HG02763 (cell line): ENCODE measurements at regions not wholly inside any gene's neighbourhood (a gene's known extent, or its start where the extent isn't known, plus 50 kb on each side); places are given as distances from the start of the nearest gene placed in this dataset.
A peak's percentile ranks its signal among the peaks of the same experiment; 100 is the strongest.
"Not testable (repeated sequence)": the region's sequence is repeated elsewhere in the genome, so short reads cannot be mapped to it uniquely, and the experiment has no call there.

Source experiments
- ATAC-seq: cut with Tn5 transposase; IDR thresholded peaks from one replicate; pipeline ENCODE4 v1.9.1; 2021; ENCODE audit warnings: mild to moderate bottlenecking, moderate library complexity; ENCODE audit not compliant: unreplicated experiment

DNA sequence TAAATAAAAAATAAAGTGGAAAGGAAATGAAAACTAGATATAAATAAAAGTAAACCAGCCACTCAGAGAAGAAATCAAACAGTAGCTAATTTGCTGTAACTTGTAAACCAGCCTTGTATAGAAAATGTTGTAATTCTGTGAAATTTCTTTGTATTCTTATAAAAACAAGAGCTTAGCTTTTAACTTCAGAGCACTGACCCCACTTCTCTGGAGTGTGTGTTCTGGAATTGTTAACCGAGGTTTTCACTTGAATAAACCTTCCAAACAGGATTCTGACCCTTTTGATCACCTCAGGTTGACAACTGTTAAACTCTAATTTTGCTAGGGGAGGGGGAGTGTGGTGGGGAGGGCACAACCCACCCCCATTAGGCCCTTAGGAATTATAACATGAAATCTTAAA, 151.9 kb upstream of the TRIM24 start:
- no peak for ATAC-seq

DNA sequence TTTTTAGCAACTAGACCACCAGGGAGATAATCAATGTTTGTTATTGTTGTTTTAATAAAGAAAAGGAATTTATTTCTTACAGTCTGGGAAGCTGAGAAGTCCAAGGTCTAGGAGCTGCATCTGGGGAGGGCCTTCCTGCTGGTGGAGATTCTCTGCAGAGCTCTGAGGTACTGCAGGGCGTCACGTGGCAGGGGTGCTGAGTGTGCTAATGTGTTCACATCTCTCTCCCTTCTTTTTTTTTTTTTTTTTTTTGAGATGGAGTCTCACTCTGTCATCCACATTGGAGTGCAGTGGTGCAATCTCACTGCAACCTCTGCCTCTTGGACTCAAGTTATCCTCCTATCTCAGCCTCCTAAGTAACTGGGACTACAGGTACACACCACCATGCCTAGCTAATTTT, 150.9 kb upstream of the TRIM24 start:
- ATAC-seq, result no peak

DNA sequence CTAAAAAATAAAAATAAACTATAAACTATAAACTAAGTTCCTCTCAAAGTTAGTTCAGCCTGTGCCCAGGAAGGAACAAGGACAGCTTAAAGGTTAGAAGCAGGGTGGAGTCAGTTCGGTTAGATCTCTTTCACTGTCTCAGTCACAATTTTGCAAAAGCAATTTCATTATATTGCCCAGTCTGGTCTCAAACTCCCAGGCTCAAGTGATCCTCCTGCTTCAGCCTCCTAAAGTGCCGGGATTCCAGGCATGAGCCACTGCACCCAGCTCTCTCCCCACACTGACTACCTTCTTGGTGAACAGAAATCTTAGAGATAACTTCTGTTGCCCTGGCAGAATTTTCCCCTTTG, 146.3 kb upstream of the TRIM24 start:
- no peak for ATAC-seq

DNA sequence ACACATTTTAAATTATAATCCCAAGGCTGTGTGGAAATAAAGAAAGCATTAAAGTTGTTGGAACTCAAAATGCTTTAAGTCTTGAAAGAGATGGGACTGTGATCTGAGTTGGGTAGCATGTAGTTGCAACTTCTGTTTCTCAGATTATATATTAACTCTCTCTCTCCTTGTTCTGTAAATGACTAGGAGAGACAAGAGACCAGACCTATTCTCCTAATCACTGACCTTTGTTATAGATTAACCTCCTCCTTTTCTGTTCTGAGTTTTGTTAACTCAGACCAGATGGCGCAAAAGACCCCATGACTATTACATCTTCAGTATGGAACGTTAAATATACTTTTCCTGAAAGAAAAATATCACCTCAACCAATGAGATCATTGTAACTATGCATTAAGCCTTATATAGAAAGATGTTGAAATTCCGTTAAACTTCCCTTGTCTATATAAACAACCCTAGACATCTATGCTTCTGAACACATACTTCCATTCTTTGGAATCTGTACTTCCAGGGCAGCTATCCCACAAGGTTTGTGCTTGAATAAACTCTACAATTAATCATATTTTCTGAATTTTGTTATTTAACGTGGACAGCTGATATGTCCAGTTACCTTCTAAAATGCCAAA, 143.5 kb upstream of the TRIM24 start:
- ATAC-seq, result peak; percentile 97

DNA sequence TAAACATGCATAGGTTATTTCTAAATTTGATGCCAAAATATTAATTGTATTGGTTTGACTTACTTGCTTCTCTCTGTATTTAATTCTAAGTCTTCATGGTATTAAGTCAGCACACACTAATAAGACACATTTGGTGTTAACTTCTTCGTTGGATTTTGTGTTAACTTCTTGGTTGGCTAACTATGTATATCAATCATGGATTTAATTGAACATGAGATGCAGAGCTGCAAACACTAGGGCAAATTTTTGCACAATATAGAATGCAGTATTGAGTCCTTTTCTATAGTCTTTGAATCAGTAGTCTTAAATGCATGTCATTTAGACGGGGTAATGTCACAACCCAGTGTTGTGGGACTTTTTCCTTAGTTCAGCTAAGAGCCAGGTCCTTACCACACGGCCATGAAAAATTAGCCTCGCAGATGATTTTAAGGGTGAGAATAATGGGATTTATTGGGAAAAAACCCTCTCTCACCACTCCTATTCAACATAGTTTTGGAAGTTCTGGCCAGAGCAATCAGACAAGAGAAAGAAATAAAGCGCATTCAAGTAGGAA, 142.9 kb upstream of the TRIM24 start:
- ATAC-seq, result no peak

DNA sequence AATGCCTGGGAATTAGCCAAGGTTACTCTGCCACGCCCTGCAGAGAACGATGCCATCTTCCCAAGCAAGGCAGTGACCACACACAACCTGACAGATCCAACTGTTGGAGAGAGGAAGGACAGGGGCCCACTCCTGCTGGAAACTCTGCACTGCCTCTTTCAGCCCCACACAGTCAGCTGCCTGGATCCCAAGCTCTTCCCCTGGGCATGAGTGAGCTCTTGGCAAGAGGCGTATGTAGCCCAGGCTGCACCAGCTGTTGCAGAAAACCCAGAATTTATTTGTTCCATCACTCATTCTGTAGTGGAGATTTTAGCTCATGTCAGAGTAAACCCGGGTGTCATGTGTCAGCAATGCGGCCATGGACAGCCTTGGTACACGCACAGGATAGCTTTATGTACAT, 135.1 kb upstream of the TRIM24 start:
- ATAC-seq, result no peak

DNA sequence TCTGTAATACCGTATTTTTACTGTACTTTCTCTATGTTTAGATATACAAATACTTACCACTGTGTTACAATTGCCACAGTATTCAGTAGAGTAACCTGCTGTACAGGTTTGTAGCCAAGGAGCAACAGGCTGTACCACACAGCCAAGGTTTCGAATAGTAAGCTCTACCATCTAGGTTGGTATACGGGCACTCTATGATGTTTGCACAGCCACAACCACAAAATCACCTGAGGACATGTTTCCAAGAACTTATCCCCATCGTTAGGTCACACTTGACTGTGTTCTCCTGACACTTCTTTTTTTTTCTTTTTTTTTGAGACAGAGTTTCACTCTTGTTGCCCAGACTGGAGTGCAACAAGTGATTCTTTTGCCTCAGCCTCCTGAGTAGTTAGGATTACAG, 134.6 kb upstream of the TRIM24 start:
- ATAC-seq, result no peak

DNA sequence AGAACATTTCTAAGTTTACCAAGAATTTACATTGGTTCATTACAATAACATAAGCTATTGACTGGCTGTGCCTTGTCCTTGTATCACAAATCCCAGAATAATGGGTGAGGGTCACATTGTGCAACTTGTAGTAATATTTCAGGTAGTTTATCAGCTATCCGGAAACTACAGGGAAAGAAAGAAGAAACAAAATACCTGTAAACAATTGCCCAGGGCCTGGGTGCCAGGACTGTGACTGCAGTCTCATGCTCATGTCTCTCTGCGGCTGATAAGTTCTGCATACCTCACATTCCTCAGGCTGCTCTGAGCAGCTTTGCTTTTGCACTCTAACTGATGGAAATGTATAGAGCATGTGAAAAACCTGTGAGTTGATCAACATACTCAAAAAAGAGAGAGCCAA, 131.8 kb upstream of the TRIM24 start:
- no peak for ATAC-seq

DNA sequence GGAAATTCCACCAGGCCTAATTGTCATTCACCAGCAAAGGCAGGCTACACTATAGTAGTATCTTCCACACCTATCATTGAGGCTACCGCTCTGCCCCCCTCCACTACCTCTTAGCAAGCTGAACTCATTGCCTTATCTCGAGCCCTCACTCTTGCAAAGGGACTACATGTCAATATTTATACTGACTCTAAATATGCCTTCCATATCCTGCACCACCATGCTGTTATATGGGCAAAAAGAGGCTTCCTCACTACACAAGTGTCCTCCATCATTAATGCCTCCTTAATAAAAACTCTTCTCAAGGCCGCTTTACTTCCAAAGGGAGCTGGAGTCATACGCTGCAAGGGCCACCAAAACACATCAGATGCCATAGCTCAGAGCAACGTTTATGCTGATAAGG, 127.2 kb upstream of the TRIM24 start:
- ATAC-seq, result not testable (repeated sequence)

DNA sequence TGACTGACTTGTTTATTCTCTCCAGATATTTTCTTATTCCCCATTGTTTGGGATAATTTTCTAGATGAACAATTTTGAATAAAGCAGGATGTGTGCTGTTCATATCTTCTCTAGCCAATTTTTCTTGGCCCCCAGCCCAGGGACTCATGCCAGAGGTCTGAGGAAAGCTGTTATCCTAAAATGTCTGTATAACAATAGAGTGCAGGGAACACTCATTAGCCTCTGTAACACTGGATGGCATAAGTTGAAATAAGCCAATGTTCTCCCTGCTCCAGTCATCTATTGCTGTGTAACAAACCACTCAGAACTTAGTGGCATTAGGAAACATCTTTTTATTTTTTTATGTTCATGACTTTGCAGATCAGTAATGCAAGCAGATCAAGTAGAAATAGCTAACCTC, 121.7 kb upstream of the TRIM24 start:
- no peak for ATAC-seq

DNA sequence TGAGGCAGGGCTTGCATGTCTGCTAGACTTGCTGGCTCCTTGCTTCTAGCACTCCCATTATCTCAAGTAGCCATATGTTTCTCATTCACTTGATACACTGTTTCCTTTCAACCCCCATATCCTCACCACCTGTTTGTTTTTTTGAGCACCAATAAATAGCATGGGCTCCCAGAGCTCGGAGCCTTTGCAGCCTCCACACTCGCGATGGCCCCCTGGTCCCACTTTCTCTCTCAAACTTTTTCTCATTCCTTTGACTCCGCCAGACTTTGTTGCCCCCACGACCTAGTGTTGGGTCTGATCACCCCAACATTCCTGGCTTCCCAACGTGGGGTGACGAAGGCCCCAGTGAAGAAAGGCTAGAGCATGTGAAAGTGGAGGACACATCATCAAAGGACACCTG, 120.8 kb upstream of the TRIM24 start:
- not testable (repeated sequence) for ATAC-seq

DNA sequence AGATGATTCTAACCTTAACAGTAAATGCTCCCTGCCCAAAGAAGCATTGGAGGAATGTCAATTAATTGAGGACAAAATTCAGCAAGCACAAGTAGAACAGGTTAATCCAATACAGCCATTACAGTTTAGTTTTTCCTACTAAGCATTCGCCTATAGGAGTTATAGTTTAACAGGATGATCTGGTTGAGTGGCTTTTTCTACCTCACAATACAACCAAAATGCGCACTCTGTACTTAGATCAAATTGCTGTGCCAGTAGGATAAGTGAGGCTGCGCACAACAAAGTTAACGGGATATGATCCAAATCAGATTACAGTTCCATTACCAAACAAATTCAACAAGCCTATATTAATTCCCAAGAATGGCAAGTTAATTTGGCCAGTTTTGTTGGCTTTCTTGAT, 117.1 kb upstream of the TRIM24 start:
- no peak for ATAC-seq

DNA sequence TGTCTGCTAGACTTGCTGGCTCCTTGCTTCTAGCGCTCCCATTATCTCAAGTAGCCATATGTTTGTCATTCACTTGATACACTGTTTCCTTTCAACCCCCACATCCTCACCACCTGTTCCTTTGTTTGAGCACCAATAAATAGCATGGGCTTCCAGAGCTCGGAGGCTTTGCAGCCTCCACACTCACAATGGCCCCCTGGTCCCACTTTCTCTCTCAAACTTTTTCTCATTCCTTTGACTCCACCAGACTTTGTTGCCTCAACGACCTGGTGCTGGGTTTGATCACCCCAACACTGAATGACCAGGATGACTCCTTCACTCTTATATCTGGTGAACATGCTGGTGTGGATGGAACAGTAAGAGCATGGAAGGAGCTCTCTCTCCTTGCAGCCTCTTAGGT, 114.5 kb upstream of the TRIM24 start:
- no peak for ATAC-seq

DNA sequence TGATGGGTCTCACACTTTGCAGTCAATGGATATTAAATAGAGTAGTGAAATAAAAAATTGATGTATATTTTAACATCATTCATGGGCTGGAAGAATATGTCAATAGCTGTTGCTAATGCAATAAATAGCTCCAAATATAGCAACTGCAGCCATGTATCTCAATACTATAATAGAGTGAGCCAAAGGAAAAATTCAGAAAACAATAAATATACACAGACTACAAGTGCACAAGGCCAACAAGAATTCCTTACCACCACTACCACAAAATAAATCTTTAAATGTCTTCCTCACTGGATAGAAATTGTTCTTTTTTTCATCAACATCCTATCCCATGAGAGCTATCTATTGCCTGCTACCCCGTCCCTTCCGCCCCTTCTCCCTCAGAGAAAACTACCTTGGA, 113.1 kb upstream of the TRIM24 start:
- no peak for ATAC-seq

DNA sequence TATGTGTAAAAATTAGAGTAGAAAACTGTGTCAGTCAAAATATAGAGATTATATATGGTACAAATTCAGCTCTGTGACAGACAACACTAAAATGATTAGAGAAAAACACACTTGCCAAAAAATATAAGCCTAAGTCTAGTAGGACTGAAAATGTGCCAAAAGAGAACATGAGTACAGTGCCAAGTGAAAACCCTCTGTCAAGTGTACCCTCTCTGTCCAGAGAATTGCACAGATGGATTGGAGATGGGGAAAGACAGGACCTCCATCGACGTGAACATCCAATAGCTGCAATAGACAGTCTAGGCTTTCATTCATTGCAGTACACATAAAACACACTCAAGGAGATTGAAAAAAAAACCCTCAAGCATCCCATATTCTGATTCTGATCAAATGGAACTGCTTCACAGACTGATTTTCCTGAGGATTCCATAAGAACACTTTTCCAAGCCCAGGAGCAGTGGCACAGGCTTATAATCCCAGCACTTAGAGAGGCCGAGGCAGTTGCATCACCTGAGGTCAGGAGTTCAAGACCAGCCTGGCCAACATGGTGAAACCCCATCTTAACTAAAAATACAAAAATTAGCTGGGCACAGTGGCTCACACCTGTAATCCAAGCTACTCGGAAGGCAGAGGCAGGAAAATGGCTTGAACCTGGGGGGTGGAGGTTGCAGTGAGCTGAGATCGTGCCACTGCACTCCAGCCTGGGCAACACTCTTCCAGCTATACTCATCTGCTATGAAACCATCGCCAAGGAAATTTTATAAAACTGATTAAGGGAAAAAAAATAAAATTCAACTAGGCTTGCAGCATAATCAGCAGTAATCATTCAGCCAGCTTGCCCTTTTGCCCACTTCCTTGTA, 110.0 kb upstream of the TRIM24 start:
- no peak for ATAC-seq

DNA sequence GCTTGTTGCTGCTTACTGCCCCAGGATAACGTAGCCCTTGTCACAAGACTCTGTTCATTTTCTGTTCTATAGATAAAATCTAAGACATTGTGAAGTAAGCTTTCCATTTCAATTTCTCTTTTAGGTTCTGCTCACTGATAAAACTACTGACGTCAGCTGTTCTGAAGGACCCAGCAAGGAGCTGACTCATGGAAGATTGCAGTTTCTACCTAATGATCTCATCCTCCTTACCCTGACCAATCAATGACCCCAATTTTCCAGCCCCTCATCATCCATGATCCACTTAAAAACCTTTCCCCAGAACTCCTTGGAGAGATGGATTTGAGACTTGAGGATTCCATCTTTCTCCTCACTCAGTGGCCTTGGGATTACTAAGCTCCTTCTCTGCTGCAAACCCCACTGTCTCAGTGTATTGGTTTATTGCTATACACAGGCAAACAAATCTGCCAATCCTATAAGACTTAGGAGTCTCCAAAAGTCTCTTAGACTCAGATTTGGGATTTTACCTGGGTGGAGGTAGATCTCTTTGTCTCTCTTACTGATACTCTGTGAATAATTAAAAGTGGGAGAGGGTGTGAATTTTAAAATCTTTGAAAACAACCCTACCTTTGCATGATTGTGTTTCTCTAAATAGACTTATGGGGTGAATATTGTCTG, 109.2 kb upstream of the TRIM24 start:
- ATAC-seq, result no peak

DNA sequence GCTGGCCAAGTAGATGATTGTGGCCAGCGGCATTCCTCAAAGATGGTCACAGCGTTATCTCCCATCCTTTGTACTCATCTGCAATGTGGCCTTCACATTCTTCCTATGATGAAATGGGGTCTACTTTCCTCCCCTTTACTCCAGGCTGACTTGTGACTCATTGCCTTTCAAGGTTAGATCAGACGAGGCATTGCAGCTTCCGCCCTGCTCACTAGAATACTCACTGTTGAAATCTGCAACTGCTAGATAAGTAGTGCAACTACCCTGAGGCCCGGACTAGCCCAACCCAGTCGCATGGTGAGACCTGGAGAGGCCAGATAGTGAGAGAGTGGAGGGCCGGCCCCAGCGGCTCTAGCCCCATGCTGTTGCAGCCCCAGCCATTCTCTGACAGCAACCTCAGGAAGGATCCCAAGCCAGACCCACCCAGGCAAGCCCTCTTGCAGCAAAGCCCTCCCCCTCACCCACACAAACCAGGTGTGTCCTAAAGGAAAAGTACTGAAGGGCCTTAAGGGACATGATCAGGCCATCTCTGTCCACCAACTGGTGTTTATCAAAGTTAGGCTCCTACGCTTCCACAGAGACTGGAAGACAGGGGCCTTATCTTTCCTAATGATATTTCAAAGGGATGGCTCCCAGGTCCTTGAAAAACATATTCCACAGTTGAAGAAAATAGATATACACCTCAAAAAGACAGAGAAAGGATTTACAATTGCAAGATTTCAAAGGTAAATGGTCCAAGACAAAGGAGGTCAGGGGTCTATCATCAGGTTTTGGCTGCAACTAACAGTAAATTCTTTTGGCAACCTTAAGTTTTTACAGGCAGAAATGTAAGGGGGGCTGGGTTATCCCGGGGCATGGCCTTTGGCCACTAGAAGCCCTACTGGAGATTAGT, 107.2 kb upstream of the TRIM24 start:
- ATAC-seq, result no peak

DNA sequence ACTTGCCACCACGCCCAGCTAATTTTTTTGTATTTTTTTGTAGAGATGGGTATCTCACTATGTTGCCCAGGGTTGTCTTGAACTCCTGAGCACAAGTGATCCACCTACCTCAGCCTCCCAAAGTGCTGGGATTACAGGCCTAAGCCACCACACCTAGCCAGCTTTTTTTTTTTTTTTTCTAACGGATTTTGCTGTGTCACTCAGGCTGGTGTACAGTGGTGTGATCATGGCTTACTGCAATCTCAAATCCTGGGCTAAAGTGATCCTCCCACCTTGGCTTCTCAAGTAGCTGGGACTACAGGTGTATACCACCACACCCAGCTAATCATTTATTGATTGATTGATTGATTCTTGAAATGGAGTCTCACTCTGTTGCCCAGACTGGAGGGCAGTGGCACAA, 106.0 kb upstream of the TRIM24 start:
- ATAC-seq, result no peak

DNA sequence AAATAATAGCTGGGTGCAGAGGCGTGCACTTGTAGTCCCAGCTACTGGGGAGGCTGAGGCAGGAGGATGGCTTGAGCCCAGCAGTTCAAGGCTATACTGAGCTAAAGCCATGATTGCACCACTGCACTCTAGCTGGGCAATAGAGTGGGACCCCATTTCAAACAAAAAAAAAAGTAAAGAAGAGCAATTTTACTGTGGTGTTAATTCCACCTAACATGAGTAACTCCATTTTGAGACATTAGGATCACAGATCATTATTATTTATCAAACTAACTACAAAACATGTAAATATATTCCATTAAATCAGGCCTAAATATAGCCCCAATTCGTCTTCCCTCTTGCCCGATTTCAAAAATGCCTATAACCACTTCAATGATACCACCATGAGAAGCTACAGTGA, 104.8 kb upstream of the TRIM24 start:
- no peak for ATAC-seq

DNA sequence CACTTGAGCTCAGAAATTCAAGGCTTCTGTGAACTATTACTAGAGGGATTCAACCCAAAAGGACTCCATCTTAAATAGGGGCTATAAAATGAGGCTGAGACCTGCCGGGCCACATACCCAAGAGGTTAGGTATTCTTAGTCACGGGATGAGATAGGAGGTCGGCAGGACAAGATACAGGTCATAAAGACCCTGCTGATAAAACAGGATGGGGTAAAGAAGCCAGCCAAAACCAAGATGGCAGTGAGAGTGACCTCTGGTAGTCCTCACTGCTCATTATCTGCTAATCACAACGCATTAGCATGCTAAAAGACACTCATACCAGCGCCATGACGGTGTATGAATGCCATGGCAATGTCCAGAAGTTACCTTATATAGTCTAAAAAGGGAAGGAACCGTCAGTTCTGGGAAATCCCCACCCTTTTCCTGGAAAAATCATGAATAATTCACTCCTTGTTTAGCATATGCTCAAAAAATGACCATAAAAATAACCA, 101.2 kb upstream of the TRIM24 start:
- no peak for ATAC-seq
